ENCODE measurements at regions not wholly inside any gene's neighbourhood (a gene's known extent, or its start where the extent isn't known, plus 50 kb on each side); places are given as distances from the start of the nearest gene placed in this dataset.

DNA sequence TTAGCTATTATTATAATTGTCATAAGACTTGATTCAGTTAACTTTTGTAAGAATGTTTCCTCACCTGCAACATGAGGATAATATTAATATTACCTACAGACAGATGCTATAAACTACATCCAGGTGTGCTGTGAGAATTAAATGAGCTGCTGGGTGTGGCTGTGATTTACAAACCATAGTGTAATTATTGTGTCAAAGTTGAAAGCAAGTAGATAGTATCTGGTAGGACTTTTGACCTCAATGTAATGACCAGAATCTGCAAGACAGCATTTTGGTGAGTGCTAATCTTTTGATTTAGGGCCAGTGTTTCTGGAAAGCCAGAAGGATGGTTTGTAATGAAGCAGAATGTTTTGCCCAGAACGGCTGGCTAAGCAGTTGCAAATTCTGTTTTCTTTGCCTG lies 162.5 kb downstream of the TRMT11 start:
- no peak for DNase-seq

DNA sequence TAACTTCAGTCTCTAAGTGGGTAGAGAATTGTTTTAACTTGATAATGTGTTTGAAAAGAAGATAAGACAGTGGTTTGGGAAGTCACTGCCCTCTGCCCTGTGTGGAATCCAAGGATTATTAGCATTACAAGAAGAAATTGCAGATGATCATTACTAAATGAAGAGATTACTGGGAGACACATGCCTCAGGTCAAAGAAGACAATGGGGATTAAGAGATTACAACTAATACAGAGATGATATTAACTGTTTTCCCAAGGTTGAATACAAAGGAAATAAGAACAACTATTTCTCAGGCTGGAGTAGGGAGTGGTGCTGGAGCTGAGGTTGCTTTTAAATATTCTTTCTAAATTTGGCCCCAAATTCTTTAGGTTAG lies 166.0 kb downstream of the TRMT11 start:
- DNase-seq, result no peak

GRCh38 chr6:126153661-126154060 lies 167.3 kb downstream of the TRMT11 start:
- DNase-seq, result no peak

DNA sequence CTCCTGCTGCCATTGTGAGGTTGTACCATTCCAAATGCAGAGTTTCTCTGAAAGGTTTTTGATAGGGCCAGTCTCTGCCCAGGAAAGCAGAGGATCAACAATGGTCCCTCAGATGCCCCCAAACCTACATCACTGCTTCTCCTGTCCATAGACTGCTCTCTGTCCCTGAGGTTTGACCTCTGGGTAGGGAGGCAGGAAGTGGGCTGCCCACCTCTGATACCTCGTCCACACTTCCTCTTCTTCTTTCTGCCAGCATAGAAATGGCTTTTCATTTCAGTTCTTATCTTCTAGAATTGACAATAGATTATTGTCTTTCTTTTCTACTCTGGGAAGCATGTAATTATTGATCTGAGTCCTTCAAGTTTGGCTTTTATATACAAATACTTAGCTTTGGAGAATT lies 170.6 kb downstream of the TRMT11 start:
- no peak for DNase-seq

- no peak for DNase-seq
Measured at GRCh38 chr6:126167726-126168125, 172.2 kb upstream of the CENPW start.

DNA sequence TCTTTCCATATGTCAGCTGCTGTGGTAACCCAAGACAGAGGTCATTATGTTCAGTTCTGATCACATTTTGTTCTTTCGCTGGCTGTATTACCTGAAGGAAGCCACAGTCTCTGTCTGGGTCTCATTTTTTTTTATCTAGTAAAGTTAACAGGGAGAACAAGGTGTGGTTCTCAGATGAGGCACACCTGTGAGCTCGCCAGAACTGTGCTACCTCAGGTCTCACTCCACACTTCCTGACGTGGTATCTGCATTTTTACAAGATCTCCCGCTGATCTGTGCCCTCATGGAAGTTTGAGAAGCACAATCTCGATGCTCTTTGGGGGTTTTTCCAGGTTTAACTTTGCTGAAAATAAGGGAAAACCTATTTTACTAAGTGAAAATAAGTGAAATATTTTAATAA lies 169.5 kb upstream of the CENPW start:
- no peak for DNase-seq

DNA sequence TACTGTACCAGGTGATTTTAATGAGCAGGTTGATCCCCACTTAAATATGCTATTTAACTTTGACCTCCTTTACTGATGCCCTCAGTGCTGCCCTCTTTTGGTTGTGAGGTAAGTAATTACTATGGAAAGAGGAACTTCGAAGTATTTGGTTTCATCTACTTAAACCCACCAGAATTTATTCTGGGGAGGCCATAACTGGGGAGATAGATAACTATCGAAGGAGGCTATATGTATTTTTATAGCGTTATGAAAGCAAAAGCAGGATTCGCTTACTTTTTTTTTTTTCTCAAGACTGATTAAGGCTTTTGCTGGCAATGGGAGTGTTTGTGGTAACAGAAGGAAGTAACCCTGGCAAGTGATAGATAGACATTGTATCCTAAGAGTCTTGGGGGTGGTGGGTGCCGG lies 168.9 kb upstream of the CENPW start:
- no peak for DNase-seq

DNA sequence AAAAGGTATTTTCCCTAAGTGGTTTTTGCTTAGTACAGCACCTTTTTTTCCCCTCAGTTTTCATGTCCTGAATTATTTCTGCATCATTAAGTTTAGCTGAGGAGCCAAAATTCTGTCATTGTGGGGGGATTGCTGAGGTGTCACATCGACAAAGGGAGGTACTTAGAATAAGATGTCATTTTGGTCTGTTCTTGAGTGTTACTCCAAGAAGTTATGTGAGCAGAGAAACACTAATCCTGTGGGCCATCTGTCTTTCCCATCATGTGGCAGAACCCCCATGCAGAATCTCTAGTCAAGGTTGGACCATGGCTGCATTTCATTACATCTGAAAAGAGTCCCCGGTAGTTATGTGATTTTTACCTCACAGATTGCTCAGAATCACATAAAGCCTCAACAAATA lies 167.8 kb upstream of the CENPW start:
- DNase-seq, result no peak

DNA sequence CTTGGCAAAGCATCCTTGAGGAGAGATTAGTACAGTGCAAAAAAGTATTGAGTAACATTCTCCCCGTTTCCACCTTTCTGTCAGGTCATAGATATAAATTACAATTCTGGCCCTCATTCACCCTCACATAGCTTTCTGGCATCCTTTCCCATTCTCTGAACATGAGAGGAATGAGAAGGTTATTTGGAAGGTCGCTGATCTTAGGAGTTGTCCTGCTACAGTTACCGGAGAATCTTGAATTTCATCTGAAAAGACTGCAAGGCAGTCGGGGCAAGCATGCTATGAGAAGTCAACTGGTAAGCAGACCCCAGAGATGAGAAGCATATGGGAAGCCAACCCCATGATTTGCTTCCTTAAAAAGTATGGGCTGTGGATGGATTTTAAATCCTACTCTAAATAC lies 166.7 kb upstream of the CENPW start:
- DNase-seq, result no peak

DNA sequence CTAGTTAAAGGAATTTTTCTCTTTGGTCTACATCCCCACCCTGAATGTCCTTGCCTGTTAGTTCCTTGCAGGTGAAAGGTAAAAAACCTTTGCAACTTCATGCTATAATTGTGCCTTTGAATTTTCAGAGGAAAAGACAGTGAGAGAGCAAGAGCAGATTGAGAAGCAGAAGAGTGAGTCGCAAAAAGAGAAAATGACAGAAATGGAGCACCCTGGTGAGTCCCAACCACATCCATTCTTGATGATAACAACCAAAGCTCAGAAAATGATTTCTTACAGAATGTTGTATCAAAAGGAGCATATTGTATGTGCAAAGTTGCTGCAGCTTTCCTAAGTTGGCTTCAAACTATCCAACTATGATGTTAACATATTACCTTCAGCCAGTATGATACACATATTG lies 165.2 kb upstream of the CENPW start:
- no peak for DNase-seq

- no peak for DNase-seq
Measured at GRCh38 chr6:126175251-126175650, 164.7 kb upstream of the CENPW start.

DNA sequence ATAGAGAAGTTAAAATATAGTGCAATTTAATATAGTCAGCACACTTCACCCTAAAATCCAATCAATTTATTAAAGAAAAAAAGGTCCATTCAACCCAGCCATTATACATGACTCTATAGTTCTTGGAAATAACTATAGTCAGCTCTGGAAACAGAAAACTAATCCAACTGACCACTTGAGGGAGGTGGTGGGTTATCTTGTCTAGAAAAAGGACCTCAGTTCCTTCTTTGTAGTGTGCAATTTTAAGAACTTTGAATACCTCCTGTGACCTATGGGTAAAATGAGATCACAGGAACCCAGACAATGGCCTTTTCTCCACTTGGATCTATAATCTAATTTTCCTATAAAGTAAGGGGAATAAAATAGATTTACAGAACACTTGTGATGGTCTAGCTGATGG lies 163.6 kb upstream of the CENPW start:
- DNase-seq, result peak; percentile 46

DNA sequence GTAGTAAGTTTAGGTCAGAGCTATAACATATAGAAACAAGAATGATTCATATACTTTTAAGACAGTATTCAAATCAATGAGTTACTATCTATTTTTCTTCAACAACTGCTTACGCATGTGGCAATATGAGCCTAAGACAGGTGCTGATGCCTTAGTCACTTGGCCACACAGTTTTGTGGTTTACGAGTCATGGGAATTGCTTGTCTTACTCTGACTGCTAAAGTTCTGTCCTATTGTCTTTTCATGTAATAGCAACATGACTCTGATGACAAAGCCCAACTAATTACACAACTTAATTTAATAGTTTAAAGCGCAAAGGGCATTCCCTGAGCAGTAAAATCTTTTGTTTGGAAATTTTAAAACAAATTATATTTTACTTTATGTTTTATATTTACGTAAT lies 159.3 kb upstream of the CENPW start:
- no peak for DNase-seq

- no peak for DNase-seq
Measured at GRCh38 chr6:126181173-126181741, 158.7 kb upstream of the CENPW start.

DNA sequence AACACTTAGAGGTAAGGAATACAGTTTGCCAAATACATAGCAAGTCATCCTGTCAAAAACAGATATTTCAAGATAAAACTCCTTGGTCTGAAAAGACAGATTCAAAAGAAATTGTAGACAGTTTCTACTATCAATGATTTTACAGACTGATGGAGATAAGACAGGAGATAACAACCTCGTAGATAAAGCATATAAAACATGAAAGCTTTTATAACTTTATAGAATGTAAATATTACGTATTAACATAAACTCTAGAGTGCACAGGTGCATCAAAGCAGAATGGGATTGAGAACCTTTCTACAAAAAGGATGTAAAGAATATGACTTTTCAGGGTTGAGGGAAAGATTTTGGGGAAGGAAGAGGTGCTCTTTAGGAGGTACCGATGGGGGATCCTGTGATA lies 158.0 kb upstream of the CENPW start:
- no peak for DNase-seq

GRCh38 chr6:126182650-126183311 lies 157.1 kb upstream of the CENPW start:
- no peak for DNase-seq

- no peak for DNase-seq
Measured at GRCh38 chr6:126185774-126186173, 154.1 kb upstream of the CENPW start.

DNA sequence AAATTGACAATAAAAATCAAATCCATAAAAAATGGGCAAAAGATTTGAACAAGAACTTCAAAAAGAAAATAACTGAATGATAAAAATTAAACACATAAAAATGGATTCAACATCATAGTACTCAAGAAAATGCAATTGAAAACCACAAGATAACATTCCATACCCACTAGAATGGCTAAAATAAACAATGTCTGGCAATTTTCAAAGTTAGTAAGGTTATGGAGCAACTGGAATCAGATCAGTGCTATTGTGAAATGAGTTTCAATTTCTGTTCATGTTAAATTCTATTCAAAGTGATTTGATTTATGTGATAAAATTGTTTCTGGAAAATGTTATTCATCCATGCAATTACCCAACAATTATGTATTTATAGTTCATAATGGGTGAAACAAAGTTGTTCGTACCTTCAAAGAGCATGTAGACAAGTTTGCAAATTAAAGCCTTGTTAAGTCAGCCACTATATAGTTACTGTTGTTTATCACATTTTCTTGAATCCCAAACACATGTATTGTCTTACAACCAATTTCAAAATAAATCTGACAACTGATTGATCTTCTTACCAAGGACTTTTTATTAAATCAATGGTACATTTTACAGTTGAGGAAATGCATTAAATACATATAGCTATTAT lies 151.5 kb upstream of the CENPW start:
- no peak for DNase-seq

DNA sequence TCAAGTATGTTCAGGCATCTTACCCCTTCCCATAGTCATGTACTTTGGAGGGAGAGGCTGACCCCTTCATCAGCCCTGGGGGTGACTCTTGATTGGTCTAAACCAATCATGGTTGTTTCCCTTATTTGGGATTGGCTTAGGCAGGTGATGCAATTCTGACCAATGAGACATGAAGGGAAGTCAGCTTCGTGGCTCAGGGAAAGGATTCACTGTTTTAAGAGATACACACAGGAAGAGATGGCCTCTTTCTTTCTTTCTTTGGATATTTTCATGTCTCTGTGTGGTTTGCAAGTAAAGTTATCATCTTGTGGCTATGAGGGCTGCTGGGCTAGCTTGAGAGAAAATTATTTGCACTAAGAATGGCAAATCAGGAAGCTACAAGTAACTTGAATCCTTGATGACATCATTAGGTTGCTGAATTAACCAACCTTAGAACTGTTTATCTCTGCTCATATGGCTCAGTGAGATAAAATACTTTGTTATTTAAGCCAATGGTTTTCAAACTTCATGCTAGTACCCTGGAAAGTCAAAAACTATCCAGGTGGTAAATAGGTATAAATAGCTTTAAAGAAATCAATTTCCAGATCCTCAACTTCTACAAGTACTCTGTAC lies 144.2 kb upstream of the CENPW start:
- DNase-seq, result no peak

DNA sequence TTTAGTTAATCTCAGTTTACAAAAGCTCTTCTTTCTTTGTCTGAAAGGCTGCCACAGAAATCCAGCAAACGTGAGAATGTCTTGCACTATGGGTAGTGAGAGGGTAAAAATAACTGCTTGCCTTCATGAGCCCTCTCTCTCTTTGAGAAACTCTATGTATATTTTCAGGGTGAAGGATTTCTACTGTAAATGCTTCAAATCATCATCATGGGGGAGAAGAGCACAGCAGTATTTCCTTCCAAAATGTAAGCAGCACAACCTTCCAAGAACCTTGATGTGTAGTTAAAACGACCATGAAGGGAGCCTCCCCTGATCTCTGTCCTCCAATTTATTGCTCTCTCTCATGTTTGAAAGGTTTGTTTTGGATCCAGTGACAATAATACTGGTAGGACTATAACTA lies 141.3 kb upstream of the CENPW start:
- peak; percentile 89 for DNase-seq

GRCh38 chr6:126199466-126199865 lies 140.4 kb upstream of the CENPW start:
- DNase-seq, result peak; percentile 62

- no peak for DNase-seq
Measured at GRCh38 chr6:126202707-126203106, 137.2 kb upstream of the CENPW start.

DNA sequence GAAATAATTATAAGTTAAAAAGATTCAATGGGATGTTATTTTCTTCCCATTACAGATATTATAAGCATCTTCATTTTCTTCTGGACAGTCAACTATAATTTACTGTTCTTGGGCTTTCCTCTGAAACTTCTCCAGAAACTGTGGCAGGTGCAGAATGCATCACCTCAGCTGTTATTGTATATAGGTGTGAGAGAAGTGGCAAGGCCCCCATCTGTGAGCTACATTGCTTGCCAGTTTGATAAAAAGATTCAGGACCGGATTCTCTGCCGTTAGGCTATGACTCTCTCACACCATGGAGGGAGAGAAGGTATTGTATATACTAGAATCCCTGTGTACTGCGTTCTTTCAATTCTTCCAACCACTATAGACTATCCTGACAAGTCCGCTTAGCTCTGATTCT lies 135.8 kb upstream of the CENPW start:
- no peak for DNase-seq

- no peak for DNase-seq
Measured at GRCh38 chr6:126204598-126204997, 135.3 kb upstream of the CENPW start.
